ENCODE measurements at regions not wholly inside any gene's neighbourhood (a gene's known extent, or its start where the extent isn't known, plus 50 kb on each side); places are given as distances from the start of the nearest gene placed in this dataset.

DNA sequence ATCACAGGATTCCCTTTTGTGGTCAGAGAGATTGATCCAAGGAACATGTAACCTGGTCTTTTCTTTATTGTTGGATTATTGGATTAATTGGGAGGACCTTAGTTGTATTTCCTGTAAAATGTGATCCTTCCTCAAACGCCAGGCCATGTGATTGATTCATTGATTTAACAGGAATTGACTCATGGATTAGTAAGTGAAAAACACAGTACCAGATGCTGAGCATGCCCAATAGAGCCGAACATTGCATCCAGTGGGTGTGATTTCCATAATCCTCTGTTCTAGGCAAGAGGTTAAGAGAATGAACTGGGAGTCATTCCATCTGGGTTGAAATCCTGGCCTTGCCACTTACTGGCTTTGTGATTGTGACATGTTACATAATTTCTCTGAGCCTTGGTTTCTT is 522.3 kb downstream of the MAT2B start:
- TF ChIP-seq, protein P1, sequence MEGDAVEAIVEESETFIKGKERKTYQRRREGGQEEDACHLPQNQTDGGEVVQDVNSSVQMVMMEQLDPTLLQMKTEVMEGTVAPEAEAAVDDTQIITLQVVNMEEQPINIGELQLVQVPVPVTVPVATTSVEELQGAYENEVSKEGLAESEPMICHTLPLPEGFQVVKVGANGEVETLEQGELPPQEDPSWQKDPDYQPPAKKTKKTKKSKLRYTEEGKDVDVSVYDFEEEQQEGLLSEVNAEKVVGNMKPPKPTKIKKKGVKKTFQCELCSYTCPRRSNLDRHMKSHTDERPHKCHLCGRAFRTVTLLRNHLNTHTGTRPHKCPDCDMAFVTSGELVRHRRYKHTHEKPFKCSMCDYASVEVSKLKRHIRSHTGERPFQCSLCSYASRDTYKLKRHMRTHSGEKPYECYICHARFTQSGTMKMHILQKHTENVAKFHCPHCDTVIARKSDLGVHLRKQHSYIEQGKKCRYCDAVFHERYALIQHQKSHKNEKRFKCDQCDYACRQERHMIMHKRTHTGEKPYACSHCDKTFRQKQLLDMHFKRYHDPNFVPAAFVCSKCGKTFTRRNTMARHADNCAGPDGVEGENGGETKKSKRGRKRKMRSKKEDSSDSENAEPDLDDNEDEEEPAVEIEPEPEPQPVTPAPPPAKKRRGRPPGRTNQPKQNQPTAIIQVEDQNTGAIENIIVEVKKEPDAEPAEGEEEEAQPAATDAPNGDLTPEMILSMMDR (IDR thresholded peaks at IDR 0.05; ENCODE audit: insufficient read depth, low read depth, low read length, missing control alignments) = no peak
- DNase-seq (ENCODE audit: low read depth) = peak; percentile 17
- H3K4me3 ChIP-seq (ENCODE audit: low read length) = no peak overlapping the region

DNA sequence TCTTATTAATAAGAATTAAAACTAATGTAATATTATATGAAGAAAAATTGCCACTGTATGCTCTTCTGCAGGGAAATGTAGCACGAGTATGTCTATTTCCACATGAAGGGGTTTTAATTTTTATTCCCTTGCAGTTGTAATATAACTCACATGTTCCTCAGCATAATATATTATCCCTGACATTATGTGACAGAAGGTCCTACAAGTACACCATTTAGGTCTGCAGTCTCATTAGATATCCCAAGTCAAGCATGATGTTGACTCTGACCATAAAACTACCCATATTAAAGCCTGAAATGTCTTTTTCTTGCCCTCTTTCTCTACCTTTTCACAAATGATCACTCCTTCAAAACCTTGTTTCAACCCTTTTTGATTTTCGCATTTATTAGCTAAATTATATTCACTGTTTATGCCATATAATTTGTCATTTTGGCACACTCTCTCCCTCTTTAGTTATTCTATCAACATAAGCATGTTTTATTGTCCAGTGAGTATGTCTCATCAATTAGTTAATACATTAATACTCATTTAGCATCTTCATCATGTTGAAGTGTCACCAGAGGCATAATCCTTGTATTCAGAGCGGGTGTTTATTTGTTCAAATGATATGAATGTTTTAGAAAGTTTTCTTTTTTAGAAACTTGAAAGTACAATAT is 532.8 kb downstream of the MAT2B start:
- no peak overlapping the region for H3K4me3 ChIP-seq (ENCODE audit: low read length)
- DNase-seq (ENCODE audit: low read depth) = no peak
- TF ChIP-seq, protein P1 (IDR thresholded peaks at IDR 0.05; ENCODE audit: insufficient read depth, low read depth, low read length, missing control alignments) = no peak

DNA sequence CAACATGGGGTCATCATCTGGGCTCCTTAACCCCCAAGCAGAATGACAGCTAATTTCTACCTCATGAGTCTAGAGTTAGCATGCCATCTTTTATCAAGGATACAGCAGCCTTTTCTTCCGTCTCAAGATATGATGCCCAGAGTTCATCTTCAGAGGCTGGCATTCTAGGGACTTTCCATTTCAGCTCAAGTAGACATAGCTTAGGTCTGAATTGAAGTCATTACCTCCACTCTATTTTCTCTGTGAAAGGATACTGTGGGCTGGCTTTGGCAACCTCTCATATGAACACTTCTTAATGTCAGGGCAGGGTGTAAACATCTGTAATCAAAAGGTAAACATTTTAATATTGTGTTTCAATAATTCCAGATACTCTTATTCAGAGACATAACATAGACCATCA is 535.7 kb downstream of the MAT2B start:
- H3K4me3 ChIP-seq (ENCODE audit: low read length) = no peak overlapping the region
- TF ChIP-seq, protein P1 (IDR thresholded peaks at IDR 0.05; ENCODE audit: insufficient read depth, low read depth, low read length, missing control alignments) = no peak

DNA sequence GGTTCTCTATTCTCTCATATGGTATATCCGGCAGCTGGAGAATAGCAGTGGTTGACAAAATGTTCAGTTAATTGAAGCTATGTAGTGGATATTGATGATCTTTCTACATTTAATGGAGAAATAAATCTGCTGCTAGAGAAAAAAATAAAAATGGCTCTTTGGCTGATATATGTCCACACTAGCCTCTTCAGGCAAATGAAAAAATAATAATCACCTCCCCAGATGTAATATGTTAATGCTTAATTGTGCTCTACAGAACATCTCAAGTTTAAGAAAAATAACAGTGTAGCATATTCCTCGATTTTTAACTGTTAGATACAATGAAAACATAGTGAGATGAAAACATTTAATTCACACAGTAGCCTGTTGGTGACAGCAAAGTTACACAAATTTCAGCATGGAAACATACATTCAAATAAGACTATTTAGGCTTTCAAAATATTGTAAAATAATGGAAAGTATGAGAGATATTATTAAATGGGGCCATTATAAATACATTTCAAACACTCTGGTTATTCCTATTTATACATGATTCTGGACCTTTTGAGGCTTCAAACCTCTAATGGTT is 543.0 kb downstream of the MAT2B start:
- TF ChIP-seq, protein P1 (IDR thresholded peaks at IDR 0.05; ENCODE audit: insufficient read depth, low read depth, low read length, missing control alignments) = peak; percentile 33
- H3K4me3 ChIP-seq (ENCODE audit: low read length) = no peak overlapping the region
- peak; percentile 37 for DNase-seq (ENCODE audit: low read depth)

More for the DNA sequence above, 535.7 kb downstream of the MAT2B start:
- DNase-seq (ENCODE audit: low read depth) = no peak

DNA sequence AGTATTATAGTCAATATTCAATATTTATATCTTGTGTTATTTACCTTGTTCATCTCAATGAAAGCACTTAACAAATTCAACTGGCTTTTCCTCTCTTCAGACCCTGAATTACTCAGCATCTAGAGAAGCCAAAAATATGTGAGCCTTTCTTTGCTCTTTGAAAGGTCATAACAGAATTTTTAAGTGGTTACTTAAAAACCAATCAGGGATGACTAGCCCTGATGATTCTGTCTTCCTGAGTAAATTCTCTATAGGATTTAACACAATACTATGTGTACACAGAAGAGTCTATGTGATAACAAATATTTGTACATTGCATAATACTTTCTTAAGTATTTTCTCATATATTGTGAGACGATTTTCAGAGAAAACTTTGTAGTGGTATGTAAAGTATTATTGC is 546.3 kb downstream of the MAT2B start:
- no peak overlapping the region for H3K4me3 ChIP-seq (ENCODE audit: low read length)
- peak; percentile 2 for DNase-seq (ENCODE audit: low read depth)
- TF ChIP-seq, protein P1 (IDR thresholded peaks at IDR 0.05; ENCODE audit: insufficient read depth, low read depth, low read length, missing control alignments) = no peak

DNA sequence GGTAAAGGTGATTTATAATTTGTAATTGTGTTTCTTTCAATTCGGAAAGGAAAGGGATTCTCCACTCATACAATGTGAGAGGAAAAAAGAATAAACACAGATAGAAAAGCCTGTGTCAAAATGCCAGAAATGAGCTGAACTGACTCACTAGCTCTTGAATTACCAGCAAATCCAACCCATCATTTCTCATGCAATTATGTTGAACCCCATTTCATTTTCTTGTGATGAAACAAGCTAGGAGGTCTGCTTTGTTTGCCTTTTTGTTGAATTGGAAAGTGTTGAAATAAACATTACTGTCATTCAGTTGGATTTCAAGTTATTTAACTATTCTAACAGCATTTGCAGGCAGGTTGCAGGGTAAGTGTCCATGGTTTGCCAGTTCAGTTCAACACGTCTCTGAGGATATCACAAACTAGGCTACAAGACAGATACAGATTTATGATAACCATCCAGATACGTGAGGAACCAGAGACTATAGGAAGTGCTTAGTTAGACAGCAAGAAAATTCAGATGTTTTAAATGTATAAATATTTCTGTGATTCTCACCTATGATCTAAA is 547.2 kb downstream of the MAT2B start:
- no peak for DNase-seq (ENCODE audit: low read depth)
- no peak overlapping the region for H3K4me3 ChIP-seq (ENCODE audit: low read length)
- TF ChIP-seq, protein P1 (IDR thresholded peaks at IDR 0.05; ENCODE audit: insufficient read depth, low read depth, low read length, missing control alignments) = no peak
